ENCODE measurements at regions not wholly inside any gene's neighbourhood (a gene's known extent, or its start where the extent isn't known, plus 50 kb on each side); places are given as distances from the start of the nearest gene placed in this dataset.
A peak's percentile ranks its signal among the peaks of the same experiment; 100 is the strongest.

- ATAC-seq (ENCODE audit: low FRiP score) (peak; percentile 32), DNase-seq (ENCODE audit: low spot score) (no peak)
Measured at GRCh38 chr1:234962340-234962989, 166.2 kb downstream of the TOMM20 start.

DNA sequence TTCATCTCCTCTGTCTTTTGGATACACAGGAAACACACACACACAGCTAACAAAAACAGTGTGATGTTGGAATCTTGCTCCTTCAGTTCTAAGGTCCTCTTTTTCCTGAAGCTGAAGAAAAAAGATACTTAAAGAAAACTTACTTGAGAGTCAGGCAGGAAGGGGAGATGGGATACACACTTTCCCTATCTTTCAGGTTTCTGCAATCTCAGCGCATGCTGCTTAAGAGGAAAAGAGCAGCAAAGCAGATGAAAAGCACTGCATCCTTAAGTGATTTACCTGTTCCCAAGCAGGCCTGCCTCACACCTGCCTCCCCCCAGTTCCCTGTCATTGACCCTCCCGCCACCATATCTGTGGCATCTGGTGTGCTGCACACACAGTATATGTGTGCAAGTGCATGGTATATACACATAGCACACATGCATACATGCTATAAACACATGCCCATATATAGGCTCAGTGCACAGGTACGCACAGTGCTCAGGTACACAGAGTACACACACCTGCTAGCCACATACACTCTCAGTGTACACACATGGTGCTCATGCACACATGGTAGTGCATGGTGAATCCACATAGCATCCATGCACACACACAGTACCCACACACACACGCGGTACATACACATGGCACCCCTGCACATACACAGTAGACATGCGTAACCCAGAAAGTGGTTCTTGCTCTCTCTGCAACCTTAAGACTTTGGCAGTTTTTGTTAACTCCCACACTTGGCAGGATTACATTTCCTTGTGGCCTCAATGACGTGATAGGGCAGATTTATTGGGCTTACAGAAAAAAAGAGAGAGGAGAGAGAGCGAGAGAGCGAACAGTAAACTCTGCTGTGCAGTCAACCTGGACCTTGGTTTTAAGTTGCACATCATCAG lies 166.9 kb downstream of the TOMM20 start:
- DNase-seq (ENCODE audit: low spot score) (no peak), ATAC-seq (ENCODE audit: low FRiP score) (no peak)
- no peak for TF ChIP-seq CTCF (IDR thresholded peaks at IDR 0.05)

More at GRCh38 chr1:234962340-234962989, 166.2 kb downstream of the TOMM20 start:
- no peak for TF ChIP-seq CTCF (IDR thresholded peaks at IDR 0.05)

DNA sequence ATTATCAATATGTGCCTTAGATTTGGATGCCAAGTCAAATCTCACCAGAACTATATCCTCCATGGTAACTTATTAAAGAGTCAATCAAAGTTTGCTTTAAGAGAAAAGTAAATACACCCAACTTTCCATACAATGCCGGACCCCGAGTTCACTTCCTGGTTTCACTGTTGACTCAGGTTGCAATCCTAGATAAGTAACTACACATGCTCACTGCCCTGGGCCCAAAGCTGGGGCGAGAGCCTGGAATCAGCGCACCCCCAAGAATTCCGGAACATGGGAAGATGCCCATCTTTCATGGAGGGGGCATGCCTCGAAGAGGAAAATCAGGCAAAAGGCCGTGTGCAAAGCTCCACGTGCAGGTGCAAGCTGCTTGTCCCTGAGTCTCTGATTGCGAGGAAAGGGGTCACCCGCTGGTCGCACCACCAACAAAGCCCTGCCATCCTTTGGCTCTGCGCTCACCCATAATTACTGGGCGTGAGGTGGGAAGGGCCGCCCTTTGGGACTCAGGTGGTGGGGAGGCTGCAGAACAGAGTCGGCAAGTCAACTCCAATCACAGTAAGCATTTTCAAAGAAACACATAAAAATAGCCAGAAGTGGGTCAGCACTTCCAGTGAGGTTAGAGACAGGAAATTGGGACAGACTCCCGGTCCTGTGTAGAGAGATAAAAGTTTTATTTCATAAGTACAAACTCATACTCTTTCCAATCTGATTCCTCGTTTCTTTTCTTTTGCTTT lies 167.7 kb downstream of the TOMM20 start:
- ATAC-seq (ENCODE audit: low FRiP score), result no peak
- TF ChIP-seq CTCF (IDR thresholded peaks at IDR 0.05), result no peak
- no peak for DNase-seq (ENCODE audit: low spot score)

GRCh38 chr1:234958706-234959657 lies 169.7 kb downstream of the TOMM20 start:
- DNase-seq (ENCODE audit: low spot score) (no peak), ATAC-seq (ENCODE audit: low FRiP score) (no peak)
- no peak for TF ChIP-seq CTCF (IDR thresholded peaks at IDR 0.05)

- DNase-seq (ENCODE audit: low spot score) (no peak), ATAC-seq (ENCODE audit: low FRiP score) (no peak)
- no peak for TF ChIP-seq CTCF (IDR thresholded peaks at IDR 0.05)
Measured at GRCh38 chr1:234958066-234958705, 170.5 kb downstream of the TOMM20 start.
